GM12878 (cell line): ENCODE measurements at regions not wholly inside any gene's neighbourhood (a gene's known extent, or its start where the extent isn't known, plus 50 kb on each side); places are given as distances from the start of the nearest gene placed in this dataset.

Experiments used
- ATAC-seq: fragments of 200-7000 bp; cut with Tn5 transposase; 3 replicates; pipeline ENCODE4 v1.9.1; 2020; ENCODE audit warnings: mild to moderate bottlenecking, moderate library complexity
- BruUV-seq: library from RNA; stranded (reverse); fragments of 400-500 nt; replicated peaks from 2 replicates; lab custom pipeline; 2021; lab: Mats Ljungman, UMichigan
- CTCF ChIA-PET: fragments of 300-600 bp; sonication (Branson Sonifier 250); formaldehyde crosslinking; extraction: SDS; loops from one replicate; lab custom pipeline; 2021; ENCODE audit warnings: inconsistent platforms; lab: Yijun Ruan, JAX
- POLR2A ChIA-PET: fragments of 350-600 bp; formaldehyde crosslinking; extraction: SDS; loops from one replicate; lab custom pipeline; 2021; ENCODE audit warnings: inconsistent platforms; lab: Charles Lee
- RAD21 ChIA-PET: fragments of 300-600 bp; sonication (Branson Sonifier 250); formaldehyde crosslinking; loops from one replicate; lab custom pipeline; 2023; ENCODE audit warnings: antibody characterized with exemption; ENCODE audit not compliant: unreplicated experiment; lab: Charles Lee
- SMC1A ChIA-PET: fragments of 300-600 bp; sonication (Branson Sonifier 250); formaldehyde crosslinking; loops from one replicate; lab custom pipeline; 2023; ENCODE audit not compliant: unreplicated experiment, uncharacterized antibody; lab: Charles Lee
- DNase-seq: peaks from one replicate; pipeline ENCODE4 v3.0.0-alpha.2; 2011; ENCODE audit warnings: low read depth, low spot score
- FAIRE-seq: peaks from 3 replicates; lab custom pipeline; 2011; peaks lifted over from hg19 to GRCh38; lab: Jason Lieb, UNC
- H2AFZ ChIP-seq: 2 replicates; pipeline ENCODE4 v1.6.0; 2011; ENCODE audit warnings: low read depth, low read length, control low read depth; ENCODE audit not compliant: control insufficient read depth
- H3K27ac ChIP-seq: 2 replicates; pipeline ENCODE4 v1.5.1; 2011; ENCODE audit warnings: control low read depth; ENCODE audit not compliant: control insufficient read depth, insufficient read depth
- H3K27me3 ChIP-seq, 2 experiments: replicated peaks in 1 of 2; 2 replicates each; pipeline versions ENCODE4 v1.6.0 to v1.6.1; 2011; ENCODE audit warnings: low read length in 1 of 2; ENCODE audit not compliant: control insufficient read depth in 2 of 2, insufficient read depth in 2 of 2
- H3K36me3 ChIP-seq, 2 experiments: 2 replicates each; pipeline ENCODE4 v1.5.1; 2011; ENCODE audit warnings: low read length in 1 of 2; ENCODE audit not compliant: control insufficient read depth in 2 of 2, insufficient read depth in 2 of 2
- H3K4me1 ChIP-seq: 2 replicates; pipeline ENCODE4 v1.6.1; 2011; ENCODE audit warnings: mild to moderate bottlenecking, low read length, moderate library complexity, mixed read lengths; ENCODE audit not compliant: control insufficient read depth, insufficient read depth
- H3K4me2 ChIP-seq: 2 replicates; pipeline ENCODE4 v1.6.0; 2011; ENCODE audit warnings: control low read depth; ENCODE audit not compliant: control insufficient read depth, insufficient read depth
- H3K4me3 ChIP-seq: fragments of 200-600 bp; sonication (generic); 2 replicates; pipeline ENCODE4 v1.5.1; 2016
- H3K79me2 ChIP-seq: 2 replicates; pipeline ENCODE4 v1.6.0; 2011; ENCODE audit warnings: low read length; ENCODE audit not compliant: control insufficient read depth, insufficient read depth
- H3K9ac ChIP-seq: 2 replicates; pipeline ENCODE4 v1.8.0; 2011; ENCODE audit warnings: low read length, control low read depth, mixed read lengths; ENCODE audit not compliant: control insufficient read depth, insufficient read depth
- H3K9me3 ChIP-seq: replicated peaks from 3 replicates; pipeline ENCODE4 v1.5.1; 2011; ENCODE audit warnings: mild to moderate bottlenecking, low read length; ENCODE audit not compliant: control insufficient read depth, insufficient read depth
- H4K20me1 ChIP-seq: 2 replicates; pipeline ENCODE4 v1.6.0; 2011; ENCODE audit not compliant: control insufficient read depth, insufficient read depth
- MEF2A ChIP-seq: IDR thresholded peaks from 2 replicates; pipeline ENCODE4 v1.6.1; 2011; ENCODE audit warnings: low read depth, mild to moderate bottlenecking, low read length, moderate library complexity; ENCODE audit not compliant: insufficient read depth
- POLR2AphosphoS2 ChIP-seq: IDR thresholded peaks from 2 replicates; pipeline ENCODE4 v1.6.1; 2011; ENCODE audit warnings: low read depth, mild to moderate bottlenecking, low read length, improper control_type of control experiment, moderate library complexity
- TCF7 ChIP-seq: IDR thresholded peaks from 2 replicates; pipeline ENCODE4 v1.6.1; 2014; ENCODE audit warnings: antibody characterized with exemption, borderline replicate concordance
- WGBS: methylation state at CpG from one replicate; pipeline ENCODE4 v1.1.6; 2016; ENCODE audit warnings: low lambda C conversion rate; ENCODE audit not compliant: insufficient replicate concordance, insufficient coverage; ENCODE audit errors: missing lambda C conversion rate; 5-methylcytosine and 5-hydroxymethylcytosine counted together
- in situ Hi-C: fragments of 300-500 bp; cut with MboI; formaldehyde crosslinking; loops from 9 replicates; pipeline ENCODE4 v1.14.3; 2018; ENCODE audit warnings: mixed read lengths
- intact Hi-C: fragments of 100-400 bp; cut with micrococcal nuclease; formaldehyde crosslinking; loops from one replicate; pipeline ENCODE4 v1.14.2; 2022; ENCODE audit not compliant: unreplicated experiment
- TF ChIP-seq, protein P1 (sequence below): fragments of 450-650 bp; IDR thresholded peaks from 2 replicates; pipeline ENCODE4 v1.6.1; 2017; ENCODE audit warnings: borderline replicate concordance
- TF ChIP-seq, protein P2 (sequence below): IDR thresholded peaks from 2 replicates; pipeline ENCODE4 v1.6.1; 2011; ENCODE audit warnings: borderline replicate concordance, low read depth, mild to moderate bottlenecking, moderate library complexity, mixed read lengths, low read length; ENCODE audit not compliant: insufficient read depth; ENCODE audit errors: extremely low read length

DNA sequence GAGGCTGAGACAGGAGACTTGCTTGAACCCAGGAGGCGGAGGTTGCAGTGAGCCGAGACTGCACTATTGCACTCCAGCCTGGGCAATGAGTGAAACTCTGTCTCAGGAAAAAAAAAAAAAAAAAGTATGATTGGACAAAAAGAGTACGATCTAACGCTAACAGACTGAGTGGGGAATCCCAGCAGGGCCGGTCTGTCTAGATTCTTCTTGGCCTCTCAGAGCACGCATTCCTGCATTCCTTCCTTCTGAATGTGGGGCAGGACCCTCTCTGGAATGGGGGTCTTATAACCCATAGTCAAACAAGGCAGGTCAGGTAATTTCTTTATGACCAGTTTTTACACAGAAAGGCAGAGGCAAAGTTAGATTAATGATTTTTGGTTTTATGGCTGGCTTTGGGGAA is 92.0 kb upstream of the PPM1J start:
- H4K20me1 ChIP-seq: no peaks in the 10 kb centered on the region
- H3K4me2 ChIP-seq: no peak overlapping the region
- intact Hi-C loops (no loop called here), in situ Hi-C loops (loop anchor here (5.0 kb wide), 3 partner anchors 90 to 415 kb away; partner anchors contain the start of gene PPM1J)
- SMC1A ChIA-PET: interaction anchor here (0.7 to 13.0 kb wide), 4 partner anchors 89 to 270 kb away, joined by 3 to 178 read pairs (median 9); partner anchors contain the start of genes LRIG2 and PPM1J
- H3K9ac ChIP-seq: no peak overlapping the region
- no peak overlapping the region for H3K27ac ChIP-seq
- FAIRE-seq (no peak), ATAC-seq (no peak), DNase-seq (no peak)
- no peaks in the 10 kb centered on the region for H3K4me1 ChIP-seq
- H2AFZ ChIP-seq: no peak overlapping the region
- no peaks in the 10 kb centered on the region for H3K79me2 ChIP-seq
- TF ChIP-seq POLR2AphosphoS2 (no peak), MEF2A (no peak), TCF7 (no peak)
- TF ChIP-seq, protein P1, sequence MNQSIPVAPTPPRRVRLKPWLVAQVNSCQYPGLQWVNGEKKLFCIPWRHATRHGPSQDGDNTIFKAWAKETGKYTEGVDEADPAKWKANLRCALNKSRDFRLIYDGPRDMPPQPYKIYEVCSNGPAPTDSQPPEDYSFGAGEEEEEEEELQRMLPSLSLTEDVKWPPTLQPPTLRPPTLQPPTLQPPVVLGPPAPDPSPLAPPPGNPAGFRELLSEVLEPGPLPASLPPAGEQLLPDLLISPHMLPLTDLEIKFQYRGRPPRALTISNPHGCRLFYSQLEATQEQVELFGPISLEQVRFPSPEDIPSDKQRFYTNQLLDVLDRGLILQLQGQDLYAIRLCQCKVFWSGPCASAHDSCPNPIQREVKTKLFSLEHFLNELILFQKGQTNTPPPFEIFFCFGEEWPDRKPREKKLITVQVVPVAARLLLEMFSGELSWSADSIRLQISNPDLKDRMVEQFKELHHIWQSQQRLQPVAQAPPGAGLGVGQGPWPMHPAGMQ: no peak
- TF ChIP-seq, protein P2, sequence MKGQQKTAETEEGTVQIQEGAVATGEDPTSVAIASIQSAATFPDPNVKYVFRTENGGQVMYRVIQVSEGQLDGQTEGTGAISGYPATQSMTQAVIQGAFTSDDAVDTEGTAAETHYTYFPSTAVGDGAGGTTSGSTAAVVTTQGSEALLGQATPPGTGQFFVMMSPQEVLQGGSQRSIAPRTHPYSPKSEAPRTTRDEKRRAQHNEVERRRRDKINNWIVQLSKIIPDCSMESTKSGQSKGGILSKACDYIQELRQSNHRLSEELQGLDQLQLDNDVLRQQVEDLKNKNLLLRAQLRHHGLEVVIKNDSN: no peak
- no TSS peak for BruUV-seq
- H3K27me3 ChIP-seq: peaks cover 0 to 4% of the 10 kb centered on the region in 2 experiments; a peak in 1 of 4 replicates
- WGBS: 76% methylated on average over 6 of the region's 6 CpGs
- RAD21 ChIA-PET: interaction anchor here (0.9 to 13.1 kb wide), 2 partner anchors 89 to 646 kb away, joined by 3 to 192 read pairs; partner anchors contain the start of gene PPM1J
- H3K9me3 ChIP-seq: no peaks in the 10 kb centered on the region
- POLR2A ChIA-PET: no interaction called here
- H3K4me3 ChIP-seq: no peak overlapping the region
- CTCF ChIA-PET: interaction anchor here (2.4 to 13.6 kb wide), 4 partner anchors 9 to 416 kb away, joined by 11 to 428 read pairs (median 31); partner anchors contain the start of gene PPM1J
- H3K36me3 ChIP-seq: no peaks in the 10 kb centered on the region
